CD4-positive, alpha-beta T cell treated with Interleukin-15 for 4 hours (primary cell): ENCODE measurements at regions not wholly inside any gene's neighbourhood (a gene's known extent, or its start where the extent isn't known, plus 50 kb on each side); places are given as distances from the start of the nearest gene placed in this dataset.
"Not testable (repeated sequence)": the region's sequence is repeated elsewhere in the genome, so short reads cannot be mapped to it uniquely, and the experiment has no call there.

Source experiments
- DNase-seq: peaks from one replicate; pipeline ENCODE4 v3.0.0-alpha.2; 2020; ENCODE audit warnings: low spot score

DNA sequence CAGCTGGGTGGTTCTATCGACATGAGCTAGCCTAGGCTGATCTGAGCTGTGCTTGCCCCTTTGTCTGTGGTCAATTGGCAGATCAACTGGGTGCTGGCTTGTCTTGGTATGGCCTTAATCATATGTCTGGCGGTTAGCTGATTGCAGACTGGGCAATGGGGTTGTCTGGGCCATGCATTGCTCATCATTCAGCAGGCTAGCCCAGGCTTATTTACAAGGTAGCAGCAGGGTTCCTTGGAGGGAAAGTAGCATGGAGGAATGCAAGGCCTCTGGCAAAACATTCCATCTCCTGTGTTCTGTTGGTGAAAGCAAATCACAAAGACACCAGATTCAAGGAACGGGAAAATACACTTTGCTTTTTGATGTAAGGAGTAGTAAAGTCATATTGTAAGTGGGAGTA lies 84.0 kb upstream of the IVNS1ABP start:
- no peak for DNase-seq

DNA sequence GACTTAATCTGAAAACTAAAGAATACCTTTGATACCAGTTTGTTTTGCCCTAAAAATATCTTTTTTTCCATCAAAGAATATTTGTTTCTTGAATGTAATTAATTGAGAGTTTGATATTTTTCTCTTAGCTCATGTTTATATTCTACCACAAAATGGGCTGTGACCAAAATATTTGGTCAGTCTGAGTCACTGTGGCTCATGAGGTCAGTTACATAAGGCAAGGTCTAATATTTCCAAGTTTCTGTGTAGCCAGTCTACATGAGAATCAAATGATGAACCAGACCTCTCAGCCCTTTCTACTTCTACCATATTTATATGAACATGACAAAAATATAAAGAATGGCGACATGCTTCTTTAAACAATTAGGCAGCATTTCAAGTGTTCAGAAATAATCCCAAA lies 83.0 kb upstream of the IVNS1ABP start:
- no peak for DNase-seq

- no peak for DNase-seq
Measured at GRCh38 chr1:185398599-185398998, 81.6 kb upstream of the IVNS1ABP start.

GRCh38 chr1:185398022-185398421 lies 81.0 kb upstream of the IVNS1ABP start:
- no peak for DNase-seq

GRCh38 chr1:185397183-185397582 lies 80.1 kb upstream of the IVNS1ABP start:
- DNase-seq = no peak

DNA sequence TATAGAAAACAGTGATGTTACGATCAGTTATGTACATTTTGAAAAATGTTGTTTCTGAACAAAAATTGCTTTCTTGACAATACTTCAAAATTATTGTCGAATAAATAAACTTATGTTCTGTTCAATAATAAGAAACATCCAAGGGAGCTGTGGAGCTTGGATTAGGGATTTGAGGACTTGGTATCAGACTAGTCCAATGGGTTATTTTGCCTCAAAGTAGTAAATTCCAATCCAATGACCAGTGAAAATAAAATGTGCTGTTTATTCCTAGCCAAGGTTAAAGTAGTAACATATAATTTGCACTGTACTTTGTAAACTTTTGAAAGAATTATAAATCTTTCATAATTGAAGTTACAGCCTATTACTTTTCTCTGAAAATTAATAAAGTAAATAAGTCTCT lies 79.1 kb upstream of the IVNS1ABP start:
- DNase-seq = no peak

GRCh38 chr1:185393815-185394214 lies 76.8 kb upstream of the IVNS1ABP start:
- DNase-seq = no peak

GRCh38 chr1:185393205-185393604 lies 76.2 kb upstream of the IVNS1ABP start:
- no peak for DNase-seq

DNA sequence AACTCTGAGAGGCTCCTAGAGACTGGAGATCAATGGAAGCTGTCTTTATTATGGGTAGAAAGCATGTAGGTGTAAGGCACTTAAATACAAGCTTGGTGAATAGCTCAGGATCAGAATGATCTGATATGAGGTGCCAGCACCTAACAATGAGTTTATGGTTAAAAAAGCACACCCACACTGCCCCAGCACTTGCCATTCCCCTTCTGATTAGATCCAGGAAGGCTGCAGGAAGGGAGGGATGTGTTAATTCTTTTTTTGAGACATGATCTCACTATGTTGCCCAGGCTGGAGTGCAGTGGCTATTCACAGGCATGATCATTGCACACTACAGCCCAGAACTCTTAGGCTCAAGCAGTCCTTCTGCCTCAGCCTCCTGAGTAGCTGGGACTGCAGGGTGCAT lies 71.8 kb upstream of the IVNS1ABP start:
- DNase-seq = no peak

DNA sequence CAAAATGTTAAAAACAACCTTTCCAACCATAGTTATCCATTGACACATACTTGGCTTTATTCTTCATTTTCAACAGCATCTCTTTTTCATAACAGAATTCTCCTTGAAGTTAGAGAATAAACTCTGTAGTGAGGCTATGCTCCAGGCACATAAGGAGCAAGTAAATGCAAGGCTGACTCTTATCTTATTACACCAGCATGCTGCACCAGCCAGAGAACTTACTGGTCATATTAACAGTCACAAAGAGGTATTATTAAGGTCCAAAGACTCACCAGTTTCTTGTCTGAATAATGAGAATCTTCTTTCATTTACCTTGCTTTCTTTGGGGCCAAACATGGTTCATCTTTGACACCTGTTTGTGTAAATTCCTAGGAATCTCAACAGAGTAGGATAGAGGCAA lies 71.3 kb upstream of the IVNS1ABP start:
- DNase-seq = no peak

- DNase-seq = no peak
Measured at GRCh38 chr1:185385991-185386390, 68.9 kb upstream of the IVNS1ABP start.

GRCh38 chr1:185383805-185384204 lies 66.8 kb upstream of the IVNS1ABP start:
- DNase-seq = not testable (repeated sequence)

- no peak for DNase-seq
Measured at GRCh38 chr1:185377831-185378230, 60.8 kb upstream of the IVNS1ABP start.

DNA sequence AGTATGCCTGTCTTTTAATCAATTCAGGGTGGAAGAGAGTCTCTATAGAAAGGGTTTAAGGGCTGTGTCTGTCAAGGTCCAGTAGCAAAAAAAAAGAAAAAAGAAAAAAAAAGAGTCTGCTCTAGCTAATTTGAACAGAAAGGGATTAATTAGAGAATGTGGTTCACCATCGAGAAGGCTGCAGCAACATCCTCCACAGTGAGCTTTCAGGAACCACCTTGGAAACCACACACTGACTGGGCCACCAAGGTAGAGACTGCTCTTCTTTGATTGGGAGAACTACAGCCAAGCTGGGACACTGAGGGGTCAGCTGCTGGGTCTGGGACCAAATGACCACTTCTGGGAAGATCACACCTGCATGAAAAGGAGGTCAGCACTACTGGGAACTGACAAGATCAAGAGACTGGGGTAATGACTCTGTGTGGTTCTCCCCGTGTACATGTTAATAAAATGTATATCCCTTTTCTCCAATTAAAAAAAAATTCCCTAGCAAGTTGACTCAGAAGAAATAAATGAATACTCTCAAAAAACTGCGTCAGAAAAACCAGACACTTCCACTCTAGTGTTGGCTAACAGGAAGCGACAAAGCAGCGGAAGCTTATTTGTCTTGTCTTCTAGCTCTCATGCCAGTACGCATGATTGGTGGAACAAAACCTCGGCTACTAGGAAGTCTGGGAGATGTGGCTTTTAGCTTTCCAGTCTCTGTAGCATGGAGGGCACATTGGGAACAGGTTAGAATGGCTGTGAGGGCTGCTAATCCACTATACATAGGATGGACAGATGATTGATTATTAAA lies 60.0 kb upstream of the IVNS1ABP start:
- no peak for DNase-seq

DNA sequence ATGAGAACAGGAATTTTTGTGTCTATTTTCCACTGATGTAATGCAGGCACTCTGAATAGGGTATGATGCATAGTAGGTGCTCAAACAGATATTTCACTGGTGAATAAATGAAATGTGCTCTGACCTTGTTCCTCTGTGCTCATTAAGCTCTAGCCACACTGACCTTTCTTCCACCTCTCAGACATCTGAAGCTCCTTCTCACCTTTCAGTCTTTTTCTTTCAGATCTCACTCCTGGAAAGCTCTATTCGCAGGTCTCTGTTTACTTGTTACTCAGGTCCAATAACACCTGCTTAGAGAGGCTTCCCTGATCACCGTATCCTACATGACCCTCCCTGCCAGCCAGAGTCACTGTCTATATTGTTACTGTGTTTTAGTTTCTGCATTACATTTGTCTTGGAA lies 59.2 kb upstream of the IVNS1ABP start:
- no peak for DNase-seq

GRCh38 chr1:185375583-185375982 lies 58.5 kb upstream of the IVNS1ABP start:
- DNase-seq = no peak

- DNase-seq = no peak
Measured at GRCh38 chr1:185373813-185374529, 56.9 kb upstream of the IVNS1ABP start.

DNA sequence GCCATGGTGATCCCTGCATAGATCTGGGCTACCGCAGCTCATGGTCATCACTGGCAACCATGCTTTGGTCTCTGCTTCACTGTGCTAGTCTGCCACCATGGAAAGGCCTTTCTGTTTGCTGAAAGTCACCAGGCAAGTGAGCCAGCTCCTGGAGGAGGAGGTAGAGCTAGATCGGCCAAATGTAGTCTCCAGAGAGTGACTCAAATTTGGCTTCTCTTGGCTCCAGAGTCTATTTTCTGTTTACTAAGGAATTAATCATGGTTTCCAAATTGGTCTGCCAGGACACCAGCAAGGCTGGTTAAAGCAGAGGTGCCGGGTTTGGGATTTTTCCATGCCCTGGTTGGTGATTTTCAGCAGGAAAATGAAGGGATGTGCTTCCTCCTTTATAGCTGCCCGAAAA lies 52.7 kb upstream of the IVNS1ABP start:
- no peak for DNase-seq

DNA sequence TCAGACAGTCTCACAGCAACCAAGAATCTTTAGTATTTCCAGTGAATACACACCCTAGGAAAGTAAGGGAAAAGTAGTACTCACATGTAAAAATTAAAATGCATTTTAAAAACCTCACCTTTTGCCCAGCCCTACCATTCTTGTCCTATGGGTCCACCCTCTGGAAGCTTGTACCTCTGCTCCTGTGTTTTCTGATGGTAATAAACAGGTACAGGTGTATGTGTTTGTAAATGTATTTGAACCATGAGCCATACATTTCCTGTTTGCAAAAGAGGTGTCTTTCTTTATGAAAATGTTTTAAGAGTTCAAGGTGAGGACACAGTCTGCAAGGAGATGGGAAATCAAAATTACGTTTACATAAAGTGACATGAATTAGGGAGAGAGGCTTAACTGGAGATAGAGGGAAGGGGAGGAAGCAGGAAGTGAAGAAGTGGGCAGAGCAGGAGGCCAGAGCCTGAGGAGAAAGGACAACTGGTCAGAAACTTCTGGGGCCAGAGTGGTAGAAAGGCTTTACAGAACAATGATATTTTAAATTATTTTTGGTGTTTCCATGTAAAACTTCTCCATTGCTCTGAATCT lies 52.0 kb upstream of the IVNS1ABP start:
- no peak for DNase-seq

- DNase-seq = no peak
Measured at GRCh38 chr1:185368313-185368855, 51.3 kb upstream of the IVNS1ABP start.

DNA sequence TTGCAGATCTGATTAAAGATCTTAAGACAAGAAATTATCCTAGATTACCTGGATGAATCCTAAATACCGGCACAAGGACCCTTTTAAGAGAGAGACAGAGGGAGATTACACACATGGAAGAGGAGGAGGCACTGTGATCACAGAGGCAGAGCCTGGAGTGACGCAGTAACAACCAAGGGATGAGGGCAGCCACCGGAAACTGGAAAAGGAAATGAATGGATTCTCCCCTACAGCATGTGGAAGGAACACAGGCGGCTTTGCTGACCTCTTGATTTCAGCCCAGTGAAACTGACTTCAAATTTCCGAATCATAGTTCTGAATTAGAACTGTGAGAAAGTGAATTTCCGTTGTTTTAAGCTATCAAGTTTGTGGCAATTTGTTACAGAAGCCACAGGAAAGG lies 50.2 kb upstream of the IVNS1ABP start:
- no peak for DNase-seq
